HCEC 1CT (cell line): ENCODE measurements at regions not wholly inside any gene's neighbourhood (a gene's known extent, or its start where the extent isn't known, plus 50 kb on each side); places are given as distances from the start of the nearest gene placed in this dataset.

Experiments
- DNase-seq: peaks from one replicate; pipeline ENCODE4 v3.0.0-alpha.2; 2017

DNA sequence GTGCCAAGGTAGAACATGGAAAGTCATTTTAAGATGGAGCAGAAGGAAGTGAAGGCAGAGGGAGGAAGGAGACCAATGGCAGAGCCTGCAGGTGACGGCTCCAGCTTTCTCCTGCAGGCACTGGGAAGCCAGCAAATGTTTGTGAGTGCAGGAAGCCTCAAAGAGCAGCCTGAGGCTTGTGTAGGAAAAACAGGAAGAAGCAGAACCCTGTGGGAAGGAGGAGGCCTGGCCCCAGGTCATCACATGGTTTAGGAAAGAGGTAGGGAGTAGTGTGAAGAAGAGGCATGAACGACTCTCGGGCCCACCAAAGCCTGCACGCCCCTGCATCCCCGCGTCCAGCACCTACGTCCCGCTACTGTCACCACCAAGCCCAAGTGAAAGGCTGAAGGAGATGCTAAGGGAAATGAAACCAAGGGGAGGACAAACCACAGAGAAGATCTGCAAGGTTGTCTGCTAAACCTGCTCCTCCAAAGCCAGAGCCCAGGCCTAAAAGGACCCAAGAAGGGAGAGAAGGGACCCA, 151.5 kb downstream of the CHST1 start:
- no peak for DNase-seq

DNA sequence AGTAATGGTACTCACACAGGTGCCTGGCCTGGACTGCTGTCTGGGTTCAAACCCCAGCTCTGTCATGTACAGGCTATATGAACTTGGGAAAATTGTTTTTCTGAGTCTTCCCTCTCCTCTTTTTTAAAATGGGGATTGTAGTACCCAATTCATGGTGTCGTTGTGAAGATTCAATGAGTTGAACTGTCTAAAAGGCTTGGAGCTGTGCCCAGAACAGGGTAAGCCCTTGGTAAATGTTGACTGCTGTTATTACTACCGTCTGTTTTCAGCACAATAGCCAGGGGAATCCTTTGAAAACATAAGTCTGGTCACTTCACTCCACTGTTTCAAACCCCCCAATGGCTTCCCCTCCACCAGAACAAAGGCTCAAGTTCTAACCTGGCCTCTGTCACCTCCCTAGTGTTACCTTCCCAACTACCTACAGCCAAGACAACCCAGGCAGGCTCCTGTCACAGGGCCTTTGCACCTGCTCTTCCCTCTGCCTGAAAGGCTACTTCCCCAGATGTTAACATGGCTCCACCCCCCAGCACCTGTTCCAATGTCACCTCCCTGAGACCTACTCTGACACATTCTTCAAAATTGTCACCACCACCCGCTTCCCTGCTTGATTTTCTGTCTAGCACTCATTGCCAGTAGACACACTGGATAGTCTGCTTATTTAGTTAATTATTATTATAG, 152.8 kb downstream of the CHST1 start:
- DNase-seq: no peak

DNA sequence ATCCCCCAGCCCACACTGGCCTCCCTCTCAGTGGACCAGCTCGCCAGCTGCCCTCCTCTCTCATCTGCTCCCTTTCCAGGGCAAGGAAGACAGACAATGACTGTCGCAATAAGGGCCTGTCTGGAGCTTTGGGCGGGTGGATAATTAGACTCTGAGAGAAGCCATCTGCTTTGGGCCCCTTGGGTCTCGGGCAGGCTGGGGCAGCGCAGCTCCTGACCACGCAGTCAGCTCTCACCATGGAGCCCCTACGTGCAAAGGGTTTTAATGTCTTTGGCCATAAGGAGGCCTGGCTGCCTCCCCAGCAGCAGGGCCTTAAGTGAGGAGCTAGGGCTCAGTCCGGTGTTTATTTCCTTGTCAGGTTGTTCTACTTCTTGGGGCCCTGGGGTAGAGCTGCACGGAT, 153.9 kb downstream of the CHST1 start:
- DNase-seq: no peak

DNA sequence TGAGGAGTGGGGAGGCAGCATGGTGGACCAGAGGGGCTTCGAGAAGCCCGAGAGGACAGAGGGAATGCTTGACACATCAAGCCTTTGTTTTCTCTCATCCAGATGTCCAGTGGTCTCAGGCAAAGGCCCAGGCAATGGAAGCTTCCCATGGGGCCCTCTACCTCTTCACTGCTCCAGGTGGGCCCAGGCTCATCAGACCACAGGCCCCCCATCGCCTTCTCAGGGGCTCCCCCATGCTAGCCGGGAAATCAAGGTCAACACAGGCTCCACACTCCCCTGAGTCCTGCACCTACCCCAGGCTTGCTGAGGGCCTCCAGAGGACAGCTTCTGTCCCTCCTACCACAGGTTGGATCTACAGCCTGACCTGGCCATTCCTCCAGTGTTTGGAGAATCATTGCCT, 157.5 kb downstream of the CHST1 start:
- DNase-seq: no peak

DNA sequence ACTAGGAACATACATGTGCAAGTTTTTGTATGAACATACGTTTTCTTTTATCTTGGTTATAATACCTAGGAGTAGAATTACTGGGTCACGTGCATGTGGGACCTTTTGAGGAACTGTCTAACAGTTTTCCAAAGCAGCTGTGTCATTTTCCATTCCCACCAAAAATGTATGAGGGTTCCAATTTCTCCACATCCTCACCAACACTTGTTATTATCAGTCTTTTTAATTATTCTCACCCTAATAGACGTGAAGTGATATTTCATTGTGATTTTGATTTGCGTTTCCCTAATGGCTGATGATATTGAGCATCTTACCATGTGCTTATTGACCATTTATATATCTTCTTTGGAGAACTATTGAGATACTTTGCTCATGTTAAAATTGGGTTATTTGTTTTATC, 162.1 kb downstream of the CHST1 start:
- DNase-seq: no peak

DNA sequence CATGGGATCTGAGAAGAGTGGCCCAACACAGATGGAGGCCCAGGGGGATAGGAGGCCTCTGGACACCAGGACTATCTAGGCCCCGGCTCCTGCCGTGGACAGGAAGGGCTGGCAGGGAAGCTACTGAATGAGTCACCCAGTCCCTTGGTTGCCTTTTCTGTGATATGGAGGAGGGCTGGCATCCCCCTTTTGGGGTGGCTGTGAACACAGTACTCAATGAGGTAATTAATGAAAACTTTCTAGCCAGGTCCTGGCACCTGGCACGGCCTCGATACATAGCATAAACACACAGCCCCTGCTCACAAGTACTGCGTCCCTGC, 163.2 kb downstream of the CHST1 start:
- DNase-seq: no peak

DNA sequence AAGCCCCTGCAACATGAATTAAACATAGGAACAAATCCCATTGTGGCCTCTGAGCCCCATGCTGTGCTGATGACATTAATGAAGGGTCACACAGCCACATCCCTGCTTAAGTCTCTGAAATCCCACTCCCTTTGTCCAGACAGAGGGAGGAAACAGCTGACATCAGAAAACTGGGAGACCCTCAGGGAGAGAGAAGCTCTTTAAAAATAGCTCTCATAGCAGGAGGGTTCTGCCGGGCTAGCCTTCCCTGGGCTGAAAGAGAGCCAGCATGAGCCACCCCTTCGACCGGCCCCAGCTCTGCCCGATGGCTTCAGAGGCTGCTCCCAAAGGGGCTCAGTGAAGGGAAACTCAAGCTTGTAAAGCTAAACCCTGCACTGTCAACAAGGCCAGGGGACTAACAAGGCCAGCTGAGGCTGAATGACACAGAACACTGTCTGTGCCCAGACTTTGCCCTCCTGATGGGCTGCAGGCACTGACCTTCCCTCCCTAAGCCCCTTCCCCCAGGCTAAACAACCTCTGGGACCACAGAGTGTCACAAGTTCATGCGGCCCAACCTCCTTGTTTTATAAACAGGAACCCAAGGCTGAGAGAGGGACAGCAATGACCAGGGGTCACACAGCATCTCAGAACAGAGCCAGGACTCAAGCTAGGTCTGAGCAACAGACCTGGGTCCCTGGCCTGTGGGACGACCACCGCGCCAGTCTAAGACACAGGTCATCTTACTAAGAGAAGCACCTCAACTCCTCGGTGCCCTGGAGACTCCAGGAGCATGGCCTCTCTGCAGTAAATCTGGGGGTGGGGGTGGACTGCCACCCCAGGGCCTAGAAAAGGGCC, 163.8 kb downstream of the CHST1 start:
- DNase-seq: no peak

DNA sequence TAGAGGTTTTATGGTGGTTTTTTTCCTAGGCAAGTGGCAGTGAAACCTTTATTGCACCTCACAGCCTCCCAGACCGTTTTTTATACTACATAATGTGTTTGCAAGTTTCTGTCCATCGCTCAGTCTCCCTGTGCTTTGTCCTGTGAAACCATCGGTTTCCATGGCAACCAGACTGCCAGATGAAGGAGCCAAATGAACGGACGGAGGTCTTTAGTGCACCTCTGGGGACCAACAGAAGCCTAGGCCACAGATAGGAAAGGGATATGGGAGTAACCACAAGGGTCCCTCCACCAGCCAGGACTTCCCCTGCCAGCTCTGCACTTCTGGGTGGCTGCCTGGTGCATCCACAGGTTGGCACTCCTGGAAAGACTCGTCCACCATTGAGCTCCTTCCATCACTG, 165.0 kb downstream of the CHST1 start:
- DNase-seq: no peak

DNA sequence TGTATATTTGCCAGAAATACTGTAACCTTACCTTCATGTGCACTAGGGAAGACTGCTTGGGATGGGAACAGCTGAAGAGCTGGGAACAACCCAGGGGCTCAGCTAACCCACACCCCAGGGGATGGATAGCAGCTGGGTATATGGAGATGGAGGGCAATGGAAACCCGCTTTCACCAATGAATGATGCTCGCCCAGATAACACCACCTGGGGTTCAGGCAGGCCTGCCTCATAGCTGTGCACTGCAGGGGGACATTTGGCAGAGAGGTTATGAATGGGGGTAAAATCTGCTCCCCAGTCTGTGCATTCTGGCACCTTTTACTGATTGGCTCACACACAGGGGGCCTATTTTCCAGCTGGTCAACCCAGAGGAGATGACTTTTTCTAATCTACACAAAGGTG, 170.7 kb downstream of the CHST1 start:
- no peak for DNase-seq

DNA sequence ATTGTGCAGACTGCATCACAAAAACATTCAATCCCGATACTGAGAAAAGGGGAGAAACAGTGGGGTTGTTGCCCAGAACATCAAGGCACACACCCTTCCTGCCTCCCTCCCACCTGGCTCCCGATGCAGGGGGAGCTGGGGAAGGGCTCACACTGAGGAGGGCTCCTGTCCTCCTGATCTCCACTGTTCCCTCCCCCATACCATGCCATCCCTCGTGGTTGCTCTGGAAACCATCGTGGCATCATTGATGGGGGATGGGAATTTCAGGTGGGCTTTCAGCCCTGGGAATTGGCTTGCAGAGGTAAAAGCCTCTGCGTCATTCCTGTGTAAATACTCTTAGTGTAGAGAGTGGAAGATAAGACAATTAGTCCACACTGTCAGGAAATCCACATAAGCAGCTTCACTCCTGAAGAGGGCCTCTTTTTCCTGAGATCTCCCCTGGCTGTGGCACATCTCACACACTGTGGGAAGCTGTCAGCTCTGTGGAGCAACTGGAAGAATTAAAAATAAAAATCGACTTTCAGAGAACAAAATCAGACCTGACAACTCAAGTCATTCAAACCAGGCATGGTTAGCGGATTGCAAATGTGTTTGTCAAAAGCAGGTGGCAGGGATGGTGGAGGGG, 176.0 kb downstream of the CHST1 start:
- no peak for DNase-seq

DNA sequence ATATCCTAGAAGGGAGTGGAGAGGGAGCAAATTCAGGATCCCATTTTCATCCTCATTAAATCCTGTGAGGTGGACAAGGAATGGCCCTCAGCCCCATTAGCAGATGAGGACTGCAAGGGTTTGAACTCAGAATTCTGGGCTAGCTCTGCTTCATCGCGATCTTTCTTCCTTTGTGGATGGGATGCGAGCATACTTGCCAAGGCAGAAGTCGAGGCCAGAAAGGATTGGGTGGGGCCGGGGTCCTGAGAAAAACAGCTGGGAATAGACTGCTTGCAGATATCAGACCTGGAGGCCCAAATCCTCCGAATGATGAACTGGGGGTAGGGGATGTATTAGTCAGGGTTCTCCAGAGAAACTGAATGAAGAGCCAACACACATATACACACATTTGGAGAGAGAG, 179.0 kb downstream of the CHST1 start:
- no peak for DNase-seq

DNA sequence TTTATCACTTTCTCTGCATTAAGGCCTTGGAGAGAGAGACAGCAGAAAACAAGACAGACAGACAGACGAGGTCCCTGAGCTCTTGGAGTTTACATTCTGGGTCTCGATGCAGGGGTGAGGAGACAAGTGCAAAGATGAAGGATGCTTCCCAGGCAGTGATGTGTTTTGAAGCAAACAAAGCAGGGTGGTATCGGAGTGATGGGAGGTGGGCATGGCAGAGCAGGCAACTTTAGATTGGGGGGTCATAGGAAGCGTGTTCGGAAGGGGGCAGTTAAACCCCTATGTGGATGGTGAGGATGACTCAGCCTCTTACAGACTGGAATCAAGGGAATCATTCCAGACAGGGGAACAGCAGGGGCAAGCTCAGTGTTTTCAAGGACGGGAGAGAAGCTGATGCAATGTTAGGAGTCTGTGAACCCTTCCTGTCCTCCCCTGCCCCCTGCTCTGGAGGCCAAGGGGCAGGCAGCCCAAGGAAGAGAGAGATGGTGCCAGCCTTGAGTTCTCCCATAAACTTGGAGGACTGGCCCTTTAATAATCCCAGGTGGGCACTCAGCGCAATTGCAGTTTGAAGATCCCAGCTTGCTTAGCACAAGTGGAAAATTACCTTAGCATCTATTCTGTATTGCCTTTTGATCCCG, 180.2 kb downstream of the CHST1 start:
- no peak for DNase-seq

DNA sequence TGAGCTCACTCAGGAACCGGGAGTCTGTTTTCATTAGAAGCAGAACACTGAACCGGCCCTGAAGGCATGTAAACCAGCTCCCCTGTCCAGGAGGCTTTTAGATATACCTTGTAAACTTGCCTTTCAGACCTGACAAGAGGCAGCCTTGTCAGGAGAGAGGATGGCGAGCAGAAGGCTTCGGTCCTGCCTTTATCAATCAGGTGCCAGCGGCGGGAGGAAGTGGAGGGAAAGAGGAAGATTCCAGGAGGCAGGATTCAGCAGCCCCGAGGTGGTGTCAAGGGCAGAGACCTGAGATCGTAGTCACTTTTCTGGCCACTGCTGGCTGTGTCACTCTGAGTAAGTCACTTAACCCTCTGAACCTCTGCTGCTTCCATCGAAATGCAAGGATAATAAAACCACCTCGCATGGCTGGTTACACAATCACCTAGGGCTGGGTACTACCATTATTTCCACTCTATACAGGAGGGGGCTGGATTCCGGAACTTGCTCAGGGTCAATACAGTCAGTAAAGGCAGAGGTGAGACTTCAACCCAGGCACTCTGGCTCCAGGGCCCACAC, 181.0 kb downstream of the CHST1 start:
- DNase-seq: no peak

DNA sequence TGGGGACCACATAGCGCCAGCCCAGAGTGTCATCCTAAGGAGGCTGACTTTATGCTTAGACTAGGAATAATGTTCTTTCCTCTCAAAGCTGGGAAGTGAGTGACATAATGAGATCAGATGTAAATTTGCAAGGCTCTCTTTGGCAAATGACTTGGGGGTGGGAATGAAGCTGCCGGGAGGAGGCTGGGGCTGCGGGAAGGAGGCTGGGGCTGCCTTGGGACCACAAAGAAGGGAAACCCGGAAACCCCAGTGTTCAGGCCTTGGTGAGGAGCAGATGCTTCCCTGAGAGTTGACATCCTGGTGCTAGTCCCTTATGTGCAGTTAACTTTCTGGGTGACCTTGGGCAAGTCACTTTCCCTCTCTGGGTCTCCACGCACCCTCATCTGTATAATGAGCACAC, 182.0 kb downstream of the CHST1 start:
- DNase-seq: no peak

DNA sequence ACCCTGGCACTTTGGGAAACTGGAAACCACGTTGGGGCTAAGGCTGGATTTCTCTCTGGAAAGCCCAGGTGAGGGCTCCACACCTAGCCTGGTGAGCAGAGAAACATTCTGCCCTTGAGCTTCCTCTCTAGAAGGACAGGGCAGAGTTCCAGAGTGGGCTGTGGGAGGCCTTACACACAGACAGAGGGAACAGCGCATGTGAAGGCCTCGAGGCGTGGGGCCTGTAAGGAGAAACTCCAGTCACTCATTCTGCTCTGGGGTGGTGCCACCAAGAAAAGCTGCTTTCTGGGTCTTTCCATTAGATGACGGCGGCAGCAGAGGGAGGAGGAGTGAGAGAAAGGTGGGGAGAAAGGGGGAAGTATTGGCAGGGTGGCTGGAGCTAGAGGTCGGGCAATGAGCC, 183.1 kb downstream of the CHST1 start:
- DNase-seq: no peak

DNA sequence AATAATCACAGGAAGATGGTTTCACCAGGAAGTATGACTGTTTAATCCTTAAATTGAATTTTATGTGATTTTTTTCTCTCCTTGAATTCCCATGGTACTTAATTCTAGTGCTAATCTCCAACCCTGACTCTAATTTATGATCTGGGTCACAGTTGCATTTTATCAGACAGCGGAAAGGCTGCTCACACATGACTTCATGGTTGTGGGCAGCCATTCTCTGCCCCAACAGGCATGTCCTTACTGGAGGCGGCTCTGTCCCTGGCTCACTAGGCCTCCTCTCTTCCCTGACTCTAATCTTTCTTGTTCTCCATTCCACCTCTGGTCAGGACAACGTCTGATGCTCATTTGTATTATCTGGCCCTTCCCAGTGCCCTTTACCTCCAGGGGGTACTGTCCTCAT, 184.4 kb downstream of the CHST1 start:
- DNase-seq: no peak

DNA sequence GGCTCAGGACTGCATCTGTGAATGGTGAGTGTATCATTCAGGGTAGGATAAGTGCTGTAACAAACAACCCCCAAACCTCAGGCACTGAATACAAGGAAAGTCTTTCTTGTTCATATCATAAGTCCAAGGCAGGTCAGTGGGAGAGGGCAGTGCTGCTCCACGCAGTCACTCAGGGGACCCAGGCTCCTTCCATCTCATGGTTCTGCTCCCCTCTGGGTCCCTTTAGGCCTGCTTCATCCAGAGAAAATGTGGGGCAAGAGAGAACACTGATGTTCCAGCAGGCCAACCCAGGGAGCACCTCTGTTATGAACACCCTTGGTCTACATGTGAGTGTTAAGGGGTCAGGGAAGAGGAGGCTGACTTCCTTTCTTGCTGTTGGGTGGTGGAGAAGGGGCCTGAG, 187.8 kb downstream of the CHST1 start:
- DNase-seq: no peak

DNA sequence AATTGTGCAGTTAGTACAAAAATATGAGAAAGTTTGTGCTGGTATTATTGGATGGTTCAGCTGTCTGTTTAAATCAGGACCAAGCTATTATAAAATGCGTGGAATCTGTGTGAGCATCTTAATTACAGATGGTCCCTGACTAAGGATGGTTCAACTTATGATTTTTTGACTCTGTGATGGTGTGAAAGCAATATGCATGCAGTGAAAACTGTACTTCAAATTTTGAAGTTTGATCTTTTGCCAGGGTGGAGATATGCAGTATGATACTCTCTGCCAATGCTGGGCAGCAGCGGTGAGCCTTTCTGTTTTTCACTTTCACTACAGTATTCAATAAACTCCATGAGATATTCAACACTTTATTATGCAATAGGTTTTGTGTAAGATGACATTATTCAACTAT, 189.3 kb downstream of the CHST1 start:
- DNase-seq: no peak

DNA sequence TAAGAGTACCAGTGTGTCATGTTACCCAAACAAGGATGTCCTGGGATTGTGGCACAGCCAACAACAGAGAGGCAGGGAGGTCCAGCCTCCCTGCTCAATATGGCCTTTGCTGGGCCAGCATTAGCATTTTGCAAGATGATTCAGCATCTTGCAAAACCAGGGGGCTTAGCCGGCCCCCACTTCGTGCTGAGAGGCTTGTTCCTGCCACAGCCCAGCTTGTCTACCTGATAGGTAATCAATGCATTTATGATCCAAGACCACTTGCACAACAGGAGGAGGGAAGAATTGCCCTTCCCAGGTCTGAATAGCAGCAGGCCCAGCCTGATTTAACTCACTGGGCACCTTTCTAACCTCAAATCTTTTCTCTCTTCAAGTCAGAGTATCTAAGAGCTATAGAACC, 189.0 kb upstream of the SYT13 start:
- no peak for DNase-seq

DNA sequence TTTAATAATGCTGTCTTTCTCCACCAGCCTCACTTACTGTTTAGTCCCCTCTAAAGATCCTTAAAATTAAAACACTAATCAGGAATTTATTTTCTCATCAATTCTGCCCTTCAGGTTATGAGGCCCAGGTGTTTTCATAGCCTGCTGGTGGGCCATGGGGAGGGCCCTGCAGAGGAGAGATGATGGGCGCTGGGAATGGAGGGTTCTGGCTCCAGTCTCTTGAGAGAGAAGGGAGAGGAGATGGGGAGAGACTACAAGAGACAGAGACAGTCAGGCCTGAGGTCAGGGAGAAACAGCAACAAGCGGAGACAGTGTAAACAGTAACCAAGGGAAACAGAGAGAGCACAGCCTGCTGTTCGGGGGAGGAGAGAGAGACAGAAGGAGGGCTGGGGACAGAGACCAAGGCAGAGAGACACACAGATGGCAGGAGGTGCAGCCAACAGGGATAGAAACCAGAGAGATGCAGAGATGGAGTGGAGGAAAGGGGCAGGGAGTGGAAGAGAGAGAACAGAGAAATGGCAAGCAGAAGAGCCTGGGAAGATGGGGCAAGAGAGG, 187.3 kb upstream of the SYT13 start:
- no peak for DNase-seq

DNA sequence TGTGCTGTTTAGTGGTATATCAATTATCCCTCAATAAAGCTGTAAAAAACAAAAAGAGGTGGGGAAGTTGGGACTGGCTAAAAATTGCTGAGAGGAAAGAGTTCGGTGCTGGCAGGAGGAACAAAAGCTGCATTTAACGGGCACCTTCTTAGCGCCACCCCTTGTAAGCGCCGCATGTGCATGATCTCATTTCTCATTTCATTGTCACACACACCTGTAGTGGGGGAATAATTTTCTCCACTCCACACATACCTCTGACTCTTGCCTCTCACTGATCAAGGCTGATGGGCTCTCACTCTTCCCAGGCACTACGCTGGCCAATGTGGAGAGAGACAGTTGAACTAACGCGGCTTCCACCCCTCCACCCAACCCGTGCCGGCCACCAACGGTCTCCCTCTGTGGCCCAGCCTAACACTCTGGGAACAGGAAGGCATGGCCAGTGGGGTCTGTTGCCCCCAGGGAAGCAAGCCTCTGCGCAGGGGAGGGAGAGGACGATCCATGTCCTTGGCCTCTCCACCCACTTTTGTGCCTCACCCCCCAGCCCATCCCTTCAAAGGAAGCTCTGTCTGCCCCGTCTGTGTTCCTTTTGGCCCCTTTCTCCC, 186.7 kb upstream of the SYT13 start:
- DNase-seq: no peak

DNA sequence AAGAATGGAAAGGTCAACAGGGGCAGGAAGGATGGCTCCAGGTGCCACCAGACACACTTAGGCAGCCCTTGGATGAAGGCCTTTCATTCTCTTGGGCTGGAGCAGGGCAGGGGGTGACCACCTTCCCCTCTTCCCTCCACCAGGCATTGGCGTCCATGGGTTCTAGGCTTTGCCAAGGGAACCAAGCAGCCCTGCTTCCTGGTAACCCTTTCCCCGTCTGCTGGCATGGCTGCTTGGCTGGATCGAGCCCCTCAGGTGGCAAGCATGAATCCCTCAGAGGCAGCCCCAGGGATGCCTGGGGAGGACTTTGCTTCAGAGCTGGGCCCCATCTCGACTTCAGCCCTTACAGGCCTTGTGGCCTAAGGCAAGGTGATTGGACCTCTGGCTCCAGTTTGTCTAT, 185.1 kb upstream of the SYT13 start:
- no peak for DNase-seq

DNA sequence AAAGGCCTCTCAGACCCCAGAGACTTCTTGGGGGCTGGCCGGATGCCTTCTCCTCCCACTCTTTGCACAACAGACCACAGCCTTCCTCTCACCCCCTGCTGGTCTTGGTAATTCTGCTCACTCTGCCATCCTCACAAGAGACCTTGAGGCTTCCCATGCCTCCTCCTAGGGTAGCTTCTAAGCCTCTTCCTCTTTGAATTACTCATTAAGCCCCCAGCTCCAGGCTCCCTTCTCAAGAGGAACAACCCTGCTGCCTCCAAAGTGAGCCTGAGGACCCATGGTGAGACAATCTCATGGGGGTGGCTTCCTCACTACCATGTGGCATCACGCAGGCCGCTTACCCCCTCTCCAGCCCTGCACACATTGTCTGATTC, 184.6 kb upstream of the SYT13 start:
- DNase-seq: no peak
